Prostate gland (tissue), 2 donors: ENCODE measurements at regions not wholly inside any gene's neighbourhood (a gene's known extent, or its start where the extent isn't known, plus 50 kb on each side); places are given as distances from the start of the nearest gene placed in this dataset.

Experiments used
- CTCF ChIP-seq, 4 experiments: fragments of 200-600 bp in 2 of 4; fragments of 450-650 bp in 2 of 4; sonication (generic) in 2 of 4; IDR thresholded peaks; 1 replicate in 3 of 4; 2 replicates in 1 of 4; pipeline ENCODE4 v1.5.1; 2016 to 2019; ENCODE audit warnings: antibody characterized with exemption in 4 of 4, mild to moderate bottlenecking in 2 of 4, moderate library complexity in 2 of 4
- POLR2AphosphoS5 ChIP-seq: sonication (generic); formaldehyde crosslinking; IDR thresholded peaks from one replicate; pipeline ENCODE4 v1.6.1; 2017; ENCODE audit warnings: antibody characterized with exemption

GRCh38 chr7:28309704-28310459, 102.4 kb upstream of the CREB5 start:
- no peak for TF ChIP-seq CTCF (IDR thresholded peaks at IDR 0.05)
- no peak for TF ChIP-seq POLR2AphosphoS5
